ENCODE measurements at regions not wholly inside any gene's neighbourhood (a gene's known extent, or its start where the extent isn't known, plus 50 kb on each side); places are given as distances from the start of the nearest gene placed in this dataset.

GRCh38 chr12:65517656-65518210 lies 239.2 kb downstream of the MSRB3 start:
- Histone ChIP-seq H3K27me3 (no peaks in the 10 kb centered on the region), H3K36me3 (no peaks in the 10 kb centered on the region), H3K4me1 (no peaks in the 10 kb centered on the region), H3K27ac (replicated peaks in 1 of 4) (no peak overlapping the region), H3K9me3 (no peaks in the 10 kb centered on the region), H3K4me3 (no peak overlapping the region)
- intact Hi-C loops (cut with DNase I): no loop called here
- 100% methylated on average over 1 of the region's 1 CpG for WGBS
- no peak for DNase-seq (ENCODE audit: extremely low spot score)
- TF ChIP-seq EP300 (IDR thresholded peaks at IDR 0.05) (no peak), POLR2AphosphoS5 (IDR thresholded peaks at IDR 0.05) (no peak), POLR2A (IDR thresholded peaks at IDR 0.05; ENCODE audit: low read depth) (no peak), CTCF (IDR thresholded peaks at IDR 0.05) (no peak)

GRCh38 chr12:65518771-65519170 lies 240.3 kb downstream of the MSRB3 start:
- Histone ChIP-seq H3K9me3 (no peaks in the 10 kb centered on the region), H3K27me3 (no peaks in the 10 kb centered on the region), H3K27ac (replicated peaks in 1 of 4) (no peak overlapping the region), H3K36me3 (no peaks in the 10 kb centered on the region), H3K4me1 (no peaks in the 10 kb centered on the region), H3K4me3 (no peak overlapping the region)
- intact Hi-C loops (cut with DNase I): no loop called here
- no peak for DNase-seq (ENCODE audit: extremely low spot score)
- no peak for TF ChIP-seq POLR2A (IDR thresholded peaks at IDR 0.05; ENCODE audit: low read depth)
- TF ChIP-seq CTCF (IDR thresholded peaks at IDR 0.05): no peak
- TF ChIP-seq POLR2AphosphoS5 (IDR thresholded peaks at IDR 0.05): no peak
- no peak for TF ChIP-seq EP300 (IDR thresholded peaks at IDR 0.05)

GRCh38 chr12:65520658-65521057 lies 242.2 kb downstream of the MSRB3 start:
- H3K36me3 ChIP-seq: no peaks in the 10 kb centered on the region
- H3K4me3 ChIP-seq: no peak overlapping the region
- no peaks in the 10 kb centered on the region for H3K4me1 ChIP-seq
- no peak for DNase-seq (ENCODE audit: extremely low spot score)
- no peaks in the 10 kb centered on the region for H3K9me3 ChIP-seq
- 94% methylated on average over 1 of the region's 1 CpG for WGBS
- no peak overlapping the region for H3K27ac ChIP-seq (replicated peaks in 1 of 4)
- H3K27me3 ChIP-seq: no peaks in the 10 kb centered on the region
- intact Hi-C loops (cut with DNase I): no loop called here
- no peak for TF ChIP-seq POLR2AphosphoS5 (IDR thresholded peaks at IDR 0.05)
- no peak for TF ChIP-seq POLR2A (IDR thresholded peaks at IDR 0.05; ENCODE audit: low read depth)

GRCh38 chr12:65522956-65523860 lies 244.7 kb downstream of the MSRB3 start:
- WGBS: 87% methylated on average over 12 of the region's 12 CpGs
- intact Hi-C loops (cut with DNase I): no loop called here

More at GRCh38 chr12:65522956-65523860, 244.7 kb downstream of the MSRB3 start:
- Histone ChIP-seq H3K4me3 (no peak overlapping the region), H3K9me3 (no peaks in the 10 kb centered on the region), H3K36me3 (no peaks in the 10 kb centered on the region), H3K27ac (replicated peaks in 1 of 4) (no peak overlapping the region), H3K4me1 (no peaks in the 10 kb centered on the region), H3K27me3 (no peaks in the 10 kb centered on the region)
- no peak for DNase-seq (ENCODE audit: extremely low spot score)
- TF ChIP-seq POLR2A (IDR thresholded peaks at IDR 0.05; ENCODE audit: low read depth): no peak
- TF ChIP-seq EP300 (IDR thresholded peaks at IDR 0.05): no peak
- TF ChIP-seq POLR2AphosphoS5 (IDR thresholded peaks at IDR 0.05): no peak
- no peak for TF ChIP-seq CTCF (IDR thresholded peaks at IDR 0.05)
